ENCODE measurements at regions not wholly inside any gene's neighbourhood (a gene's known extent, or its start where the extent isn't known, plus 50 kb on each side); places are given as distances from the start of the nearest gene placed in this dataset.

DNA sequence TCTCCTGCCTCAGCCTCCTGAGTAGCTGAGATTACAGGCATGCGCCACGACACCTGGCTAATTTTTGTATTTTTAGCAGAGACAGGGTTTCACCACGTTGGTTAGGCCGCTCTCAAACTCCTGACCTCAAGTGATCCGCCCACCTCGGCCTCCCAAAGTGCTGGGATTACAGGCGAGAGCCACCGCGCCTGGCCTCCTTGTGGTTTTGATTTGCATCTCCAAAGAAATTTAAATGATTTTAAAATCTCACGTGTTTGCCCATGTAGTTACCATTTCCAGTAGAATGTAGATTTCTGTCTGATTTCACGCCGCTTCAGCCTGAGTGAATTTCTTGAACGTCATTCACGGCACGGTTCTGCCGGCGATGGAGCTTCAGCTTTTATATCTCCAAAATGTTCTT, 55.8 kb downstream of the IGF2 start:
- CTCF ChIA-PET: no interaction called here

DNA sequence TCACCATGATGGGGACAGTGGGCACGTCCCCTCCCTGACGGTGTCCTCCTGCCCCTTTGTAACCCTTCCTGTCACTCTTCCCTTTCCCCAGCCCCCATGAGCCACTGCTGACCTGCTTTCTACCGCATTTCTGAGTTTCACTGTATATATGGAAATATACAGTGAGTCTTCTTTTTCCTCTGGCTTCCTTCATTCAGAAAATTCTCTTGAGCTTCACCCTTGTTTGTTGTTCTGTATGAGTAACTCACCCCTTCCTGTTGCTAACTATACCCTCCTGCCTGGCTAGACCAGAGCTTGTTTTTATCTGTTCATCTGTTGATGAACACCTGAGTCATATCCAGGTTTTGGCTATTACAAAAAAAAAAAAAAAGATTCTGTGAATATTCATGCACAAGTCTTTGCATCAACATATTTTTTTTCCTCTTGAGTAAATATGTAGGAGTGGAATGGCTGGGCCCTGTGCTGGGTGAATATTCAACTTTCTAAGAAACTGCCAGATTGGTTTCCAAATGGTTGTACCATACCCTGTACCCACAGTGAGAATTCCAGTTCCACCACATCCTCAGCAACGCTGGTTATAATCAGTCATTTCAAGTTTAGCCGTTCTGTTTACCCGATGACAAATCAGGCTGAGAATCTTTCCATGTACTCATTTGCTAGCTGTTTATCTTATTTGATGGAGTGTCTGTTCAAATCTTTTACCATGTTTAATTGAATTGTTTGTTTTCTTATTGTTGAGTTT, 62.0 kb downstream of the IGF2 start:
- Mint-ChIP-seq H3K4me1 (peaks cover 7% of the 10 kb centered on the region), H3K36me3 (peaks cover 1% of the 10 kb centered on the region), H3K27me3 (ENCODE audit: low read depth) (peaks cover 25% of the 10 kb centered on the region), H3K9me3 (peaks cover 4% of the 10 kb centered on the region; the same call in 1 of the 2 replicates), H3K27ac (no peak overlapping the region), H3K4me3 (no peak overlapping the region)
- CTCF ChIA-PET: no interaction called here
- POLR2A ChIA-PET: interaction anchor here (0.6 to 0.7 kb wide), 2 partner anchors 74 to 928 kb away, joined by 4 read pairs; no protein-coding TSS in a partner anchor
- TF ChIP-seq SMAD3 (CRISPR knock-in tag; IDR thresholded peaks at IDR 0.05; ENCODE audit: borderline replicate concordance): no peak
- TF ChIP-seq, protein P1, sequence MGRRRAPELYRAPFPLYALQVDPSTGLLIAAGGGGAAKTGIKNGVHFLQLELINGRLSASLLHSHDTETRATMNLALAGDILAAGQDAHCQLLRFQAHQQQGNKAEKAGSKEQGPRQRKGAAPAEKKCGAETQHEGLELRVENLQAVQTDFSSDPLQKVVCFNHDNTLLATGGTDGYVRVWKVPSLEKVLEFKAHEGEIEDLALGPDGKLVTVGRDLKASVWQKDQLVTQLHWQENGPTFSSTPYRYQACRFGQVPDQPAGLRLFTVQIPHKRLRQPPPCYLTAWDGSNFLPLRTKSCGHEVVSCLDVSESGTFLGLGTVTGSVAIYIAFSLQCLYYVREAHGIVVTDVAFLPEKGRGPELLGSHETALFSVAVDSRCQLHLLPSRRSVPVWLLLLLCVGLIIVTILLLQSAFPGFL (CRISPR knock-in tag; IDR thresholded peaks at IDR 0.05; ENCODE audit: borderline replicate concordance): no peak
- no peak for TF ChIP-seq PRRX2 (CRISPR knock-in tag; IDR thresholded peaks at IDR 0.05)
- TF ChIP-seq NR3C1 (CRISPR knock-in tag; conservative IDR thresholded peaks at IDR 0.05; ENCODE audit: low read depth): no peak
- TF ChIP-seq, protein P2, sequence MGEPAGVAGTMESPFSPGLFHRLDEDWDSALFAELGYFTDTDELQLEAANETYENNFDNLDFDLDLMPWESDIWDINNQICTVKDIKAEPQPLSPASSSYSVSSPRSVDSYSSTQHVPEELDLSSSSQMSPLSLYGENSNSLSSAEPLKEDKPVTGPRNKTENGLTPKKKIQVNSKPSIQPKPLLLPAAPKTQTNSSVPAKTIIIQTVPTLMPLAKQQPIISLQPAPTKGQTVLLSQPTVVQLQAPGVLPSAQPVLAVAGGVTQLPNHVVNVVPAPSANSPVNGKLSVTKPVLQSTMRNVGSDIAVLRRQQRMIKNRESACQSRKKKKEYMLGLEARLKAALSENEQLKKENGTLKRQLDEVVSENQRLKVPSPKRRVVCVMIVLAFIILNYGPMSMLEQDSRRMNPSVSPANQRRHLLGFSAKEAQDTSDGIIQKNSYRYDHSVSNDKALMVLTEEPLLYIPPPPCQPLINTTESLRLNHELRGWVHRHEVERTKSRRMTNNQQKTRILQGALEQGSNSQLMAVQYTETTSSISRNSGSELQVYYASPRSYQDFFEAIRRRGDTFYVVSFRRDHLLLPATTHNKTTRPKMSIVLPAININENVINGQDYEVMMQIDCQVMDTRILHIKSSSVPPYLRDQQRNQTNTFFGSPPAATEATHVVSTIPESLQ (CRISPR knock-in tag; IDR thresholded peaks at IDR 0.05): no peak
- TF ChIP-seq, protein P3, sequence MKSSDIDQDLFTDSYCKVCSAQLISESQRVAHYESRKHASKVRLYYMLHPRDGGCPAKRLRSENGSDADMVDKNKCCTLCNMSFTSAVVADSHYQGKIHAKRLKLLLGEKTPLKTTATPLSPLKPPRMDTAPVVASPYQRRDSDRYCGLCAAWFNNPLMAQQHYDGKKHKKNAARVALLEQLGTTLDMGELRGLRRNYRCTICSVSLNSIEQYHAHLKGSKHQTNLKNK (CRISPR knock-in tag; IDR thresholded peaks at IDR 0.05): no peak
- TF ChIP-seq, protein P4, sequence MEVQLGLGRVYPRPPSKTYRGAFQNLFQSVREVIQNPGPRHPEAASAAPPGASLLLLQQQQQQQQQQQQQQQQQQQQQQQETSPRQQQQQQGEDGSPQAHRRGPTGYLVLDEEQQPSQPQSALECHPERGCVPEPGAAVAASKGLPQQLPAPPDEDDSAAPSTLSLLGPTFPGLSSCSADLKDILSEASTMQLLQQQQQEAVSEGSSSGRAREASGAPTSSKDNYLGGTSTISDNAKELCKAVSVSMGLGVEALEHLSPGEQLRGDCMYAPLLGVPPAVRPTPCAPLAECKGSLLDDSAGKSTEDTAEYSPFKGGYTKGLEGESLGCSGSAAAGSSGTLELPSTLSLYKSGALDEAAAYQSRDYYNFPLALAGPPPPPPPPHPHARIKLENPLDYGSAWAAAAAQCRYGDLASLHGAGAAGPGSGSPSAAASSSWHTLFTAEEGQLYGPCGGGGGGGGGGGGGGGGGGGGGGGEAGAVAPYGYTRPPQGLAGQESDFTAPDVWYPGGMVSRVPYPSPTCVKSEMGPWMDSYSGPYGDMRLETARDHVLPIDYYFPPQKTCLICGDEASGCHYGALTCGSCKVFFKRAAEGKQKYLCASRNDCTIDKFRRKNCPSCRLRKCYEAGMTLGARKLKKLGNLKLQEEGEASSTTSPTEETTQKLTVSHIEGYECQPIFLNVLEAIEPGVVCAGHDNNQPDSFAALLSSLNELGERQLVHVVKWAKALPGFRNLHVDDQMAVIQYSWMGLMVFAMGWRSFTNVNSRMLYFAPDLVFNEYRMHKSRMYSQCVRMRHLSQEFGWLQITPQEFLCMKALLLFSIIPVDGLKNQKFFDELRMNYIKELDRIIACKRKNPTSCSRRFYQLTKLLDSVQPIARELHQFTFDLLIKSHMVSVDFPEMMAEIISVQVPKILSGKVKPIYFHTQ (CRISPR knock-in tag; IDR thresholded peaks at IDR 0.05): no peak
- TF ChIP-seq, protein P5, sequence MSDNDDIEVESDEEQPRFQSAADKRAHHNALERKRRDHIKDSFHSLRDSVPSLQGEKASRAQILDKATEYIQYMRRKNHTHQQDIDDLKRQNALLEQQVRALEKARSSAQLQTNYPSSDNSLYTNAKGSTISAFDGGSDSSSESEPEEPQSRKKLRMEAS (CRISPR knock-in tag; IDR thresholded peaks at IDR 0.05): no peak
- no peak for TF ChIP-seq KAT7 (CRISPR knock-in tag; IDR thresholded peaks at IDR 0.05; ENCODE audit: borderline replicate concordance)
- TF ChIP-seq, protein P6, sequence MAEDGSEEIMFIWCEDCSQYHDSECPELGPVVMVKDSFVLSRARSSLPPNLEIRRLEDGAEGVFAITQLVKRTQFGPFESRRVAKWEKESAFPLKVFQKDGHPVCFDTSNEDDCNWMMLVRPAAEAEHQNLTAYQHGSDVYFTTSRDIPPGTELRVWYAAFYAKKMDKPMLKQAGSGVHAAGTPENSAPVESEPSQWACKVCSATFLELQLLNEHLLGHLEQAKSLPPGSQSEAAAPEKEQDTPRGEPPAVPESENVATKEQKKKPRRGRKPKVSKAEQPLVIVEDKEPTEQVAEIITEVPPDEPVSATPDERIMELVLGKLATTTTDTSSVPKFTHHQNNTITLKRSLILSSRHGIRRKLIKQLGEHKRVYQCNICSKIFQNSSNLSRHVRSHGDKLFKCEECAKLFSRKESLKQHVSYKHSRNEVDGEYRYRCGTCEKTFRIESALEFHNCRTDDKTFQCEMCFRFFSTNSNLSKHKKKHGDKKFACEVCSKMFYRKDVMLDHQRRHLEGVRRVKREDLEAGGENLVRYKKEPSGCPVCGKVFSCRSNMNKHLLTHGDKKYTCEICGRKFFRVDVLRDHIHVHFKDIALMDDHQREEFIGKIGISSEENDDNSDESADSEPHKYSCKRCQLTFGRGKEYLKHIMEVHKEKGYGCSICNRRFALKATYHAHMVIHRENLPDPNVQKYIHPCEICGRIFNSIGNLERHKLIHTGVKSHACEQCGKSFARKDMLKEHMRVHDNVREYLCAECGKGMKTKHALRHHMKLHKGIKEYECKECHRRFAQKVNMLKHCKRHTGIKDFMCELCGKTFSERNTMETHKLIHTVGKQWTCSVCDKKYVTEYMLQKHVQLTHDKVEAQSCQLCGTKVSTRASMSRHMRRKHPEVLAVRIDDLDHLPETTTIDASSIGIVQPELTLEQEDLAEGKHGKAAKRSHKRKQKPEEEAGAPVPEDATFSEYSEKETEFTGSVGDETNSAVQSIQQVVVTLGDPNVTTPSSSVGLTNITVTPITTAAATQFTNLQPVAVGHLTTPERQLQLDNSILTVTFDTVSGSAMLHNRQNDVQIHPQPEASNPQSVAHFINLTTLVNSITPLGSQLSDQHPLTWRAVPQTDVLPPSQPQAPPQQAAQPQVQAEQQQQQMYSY (CRISPR knock-in tag; IDR thresholded peaks at IDR 0.05): no peak
- DNase-seq (ENCODE audit: low spot score) (no peak), ATAC-seq (no peak)

More for the DNA sequence above, 55.8 kb downstream of the IGF2 start:
- no peak overlapping the region for H3K4me3 Mint-ChIP-seq
- POLR2A ChIA-PET: no interaction called here
- H3K36me3 Mint-ChIP-seq: peaks cover 19% of the 10 kb centered on the region
- H3K27ac Mint-ChIP-seq: no peak overlapping the region
- ATAC-seq: no peak
- TF ChIP-seq TEAD4 (CRISPR knock-in tag; IDR thresholded peaks at IDR 0.05) (no peak), FOXJ3 (CRISPR knock-in tag; IDR thresholded peaks at IDR 0.05; ENCODE audit: borderline replicate concordance) (no peak), CBFB (CRISPR knock-in tag; IDR thresholded peaks at IDR 0.05; ENCODE audit: low read depth) (no peak), SOX15 (CRISPR knock-in tag; IDR thresholded peaks at IDR 0.05) (no peak), NR3C1 (CRISPR knock-in tag; conservative IDR thresholded peaks at IDR 0.05; ENCODE audit: low read depth) (no peak), ELF4 (CRISPR knock-in tag; IDR thresholded peaks at IDR 0.05; ENCODE audit: low read depth) (no peak), IRF2 (CRISPR knock-in tag; IDR thresholded peaks at IDR 0.05; ENCODE audit: borderline replicate concordance, low read depth) (no peak)
- TF ChIP-seq, protein P7, sequence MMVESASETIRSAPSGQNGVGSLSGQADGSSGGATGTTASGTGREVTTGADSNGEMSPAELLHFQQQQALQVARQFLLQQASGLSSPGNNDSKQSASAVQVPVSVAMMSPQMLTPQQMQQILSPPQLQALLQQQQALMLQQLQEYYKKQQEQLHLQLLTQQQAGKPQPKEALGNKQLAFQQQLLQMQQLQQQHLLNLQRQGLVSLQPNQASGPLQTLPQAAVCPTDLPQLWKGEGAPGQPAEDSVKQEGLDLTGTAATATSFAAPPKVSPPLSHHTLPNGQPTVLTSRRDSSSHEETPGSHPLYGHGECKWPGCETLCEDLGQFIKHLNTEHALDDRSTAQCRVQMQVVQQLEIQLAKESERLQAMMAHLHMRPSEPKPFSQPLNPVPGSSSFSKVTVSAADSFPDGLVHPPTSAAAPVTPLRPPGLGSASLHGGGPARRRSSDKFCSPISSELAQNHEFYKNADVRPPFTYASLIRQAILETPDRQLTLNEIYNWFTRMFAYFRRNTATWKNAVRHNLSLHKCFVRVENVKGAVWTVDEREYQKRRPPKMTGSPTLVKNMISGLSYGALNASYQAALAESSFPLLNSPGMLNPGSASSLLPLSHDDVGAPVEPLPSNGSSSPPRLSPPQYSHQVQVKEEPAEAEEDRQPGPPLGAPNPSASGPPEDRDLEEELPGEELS (CRISPR knock-in tag; IDR thresholded peaks at IDR 0.05): no peak
- peaks cover 7% of the 10 kb centered on the region for H3K4me1 Mint-ChIP-seq
- no peak for DNase-seq (ENCODE audit: low spot score)
- peaks cover 24% of the 10 kb centered on the region for H3K27me3 Mint-ChIP-seq (ENCODE audit: low read depth)
- peaks cover 23% of the 10 kb centered on the region for H3K9me3 Mint-ChIP-seq
